ENCODE measurements at regions not wholly inside any gene's neighbourhood (a gene's known extent, or its start where the extent isn't known, plus 50 kb on each side); places are given as distances from the start of the nearest gene placed in this dataset.

DNA sequence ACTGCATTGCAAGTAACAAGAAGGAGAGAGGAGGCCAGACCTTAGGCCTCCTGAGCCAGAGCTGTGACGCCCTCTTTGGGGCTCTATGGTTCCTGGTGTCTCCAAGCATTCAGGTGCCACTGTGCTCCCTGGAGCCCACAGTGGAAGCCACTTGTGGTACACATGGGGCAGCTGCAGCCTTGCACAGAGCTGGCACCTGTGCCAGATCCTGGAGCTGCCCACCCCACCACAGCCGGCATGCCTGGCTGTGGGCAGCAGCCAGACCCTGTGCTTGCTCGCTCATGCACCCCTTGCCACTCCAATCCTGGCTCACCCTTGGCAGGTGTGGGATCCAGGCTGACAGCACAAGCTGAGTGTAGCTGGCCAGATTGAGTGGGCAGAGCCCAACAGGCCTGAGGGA, 173.8 kb upstream of the SMIM30 start:
- 80 to 92% methylated on average over 2 of the region's 3 CpGs for WGBS, 2 donors
- intact Hi-C loops (cut with DNase I) = no loop called here
- Histone ChIP-seq H3K4me1 (no peaks in the 10 kb centered on the region), H3K4me3 (no peak overlapping the region), H3K36me3 (no peaks in the 10 kb centered on the region), H3K9me3 (no peaks in the 10 kb centered on the region), H3K27me3 (no peaks in the 10 kb centered on the region), H3K27ac (no peak overlapping the region)
- TF ChIP-seq POLR2A (IDR thresholded peaks at IDR 0.05) = no peak
- TF ChIP-seq, protein P1, sequence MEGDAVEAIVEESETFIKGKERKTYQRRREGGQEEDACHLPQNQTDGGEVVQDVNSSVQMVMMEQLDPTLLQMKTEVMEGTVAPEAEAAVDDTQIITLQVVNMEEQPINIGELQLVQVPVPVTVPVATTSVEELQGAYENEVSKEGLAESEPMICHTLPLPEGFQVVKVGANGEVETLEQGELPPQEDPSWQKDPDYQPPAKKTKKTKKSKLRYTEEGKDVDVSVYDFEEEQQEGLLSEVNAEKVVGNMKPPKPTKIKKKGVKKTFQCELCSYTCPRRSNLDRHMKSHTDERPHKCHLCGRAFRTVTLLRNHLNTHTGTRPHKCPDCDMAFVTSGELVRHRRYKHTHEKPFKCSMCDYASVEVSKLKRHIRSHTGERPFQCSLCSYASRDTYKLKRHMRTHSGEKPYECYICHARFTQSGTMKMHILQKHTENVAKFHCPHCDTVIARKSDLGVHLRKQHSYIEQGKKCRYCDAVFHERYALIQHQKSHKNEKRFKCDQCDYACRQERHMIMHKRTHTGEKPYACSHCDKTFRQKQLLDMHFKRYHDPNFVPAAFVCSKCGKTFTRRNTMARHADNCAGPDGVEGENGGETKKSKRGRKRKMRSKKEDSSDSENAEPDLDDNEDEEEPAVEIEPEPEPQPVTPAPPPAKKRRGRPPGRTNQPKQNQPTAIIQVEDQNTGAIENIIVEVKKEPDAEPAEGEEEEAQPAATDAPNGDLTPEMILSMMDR (IDR thresholded peaks at IDR 0.05) = no peak
- DNase-seq = no peak

DNA sequence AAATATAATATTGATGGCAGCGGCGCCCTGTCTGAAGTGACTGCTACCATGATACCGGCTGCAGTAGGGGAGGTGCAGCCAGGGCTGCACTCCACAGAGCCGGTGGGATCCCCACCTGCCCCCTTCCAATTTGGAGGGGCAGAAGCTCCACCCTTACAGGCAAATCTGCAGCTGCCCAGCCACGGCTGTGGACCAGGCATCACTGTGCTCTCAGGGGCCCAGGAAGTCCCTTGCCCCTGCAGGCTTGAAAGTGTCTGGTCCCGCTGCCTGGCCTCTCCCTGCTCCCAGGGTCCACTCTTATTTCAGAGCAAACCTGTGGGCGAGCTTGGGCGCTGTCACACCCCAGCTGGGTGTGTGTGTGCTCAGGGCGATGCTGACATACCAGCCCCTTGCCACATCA, 172.7 kb upstream of the SMIM30 start:
- no peak for DNase-seq
- H3K4me3 ChIP-seq = no peak overlapping the region
- H3K4me1 ChIP-seq = no peaks in the 10 kb centered on the region
- WGBS, 2 donors = 79 to 85% methylated on average over 4 of the region's 9 CpGs
- no peaks in the 10 kb centered on the region for H3K36me3 ChIP-seq
- TF ChIP-seq, protein P1 (IDR thresholded peaks at IDR 0.05) = no peak
- TF ChIP-seq POLR2A (IDR thresholded peaks at IDR 0.05) = no peak
- H3K9me3 ChIP-seq = no peaks in the 10 kb centered on the region
- H3K27me3 ChIP-seq = no peaks in the 10 kb centered on the region
- intact Hi-C loops (cut with DNase I) = no loop called here
- no peak overlapping the region for H3K27ac ChIP-seq

DNA sequence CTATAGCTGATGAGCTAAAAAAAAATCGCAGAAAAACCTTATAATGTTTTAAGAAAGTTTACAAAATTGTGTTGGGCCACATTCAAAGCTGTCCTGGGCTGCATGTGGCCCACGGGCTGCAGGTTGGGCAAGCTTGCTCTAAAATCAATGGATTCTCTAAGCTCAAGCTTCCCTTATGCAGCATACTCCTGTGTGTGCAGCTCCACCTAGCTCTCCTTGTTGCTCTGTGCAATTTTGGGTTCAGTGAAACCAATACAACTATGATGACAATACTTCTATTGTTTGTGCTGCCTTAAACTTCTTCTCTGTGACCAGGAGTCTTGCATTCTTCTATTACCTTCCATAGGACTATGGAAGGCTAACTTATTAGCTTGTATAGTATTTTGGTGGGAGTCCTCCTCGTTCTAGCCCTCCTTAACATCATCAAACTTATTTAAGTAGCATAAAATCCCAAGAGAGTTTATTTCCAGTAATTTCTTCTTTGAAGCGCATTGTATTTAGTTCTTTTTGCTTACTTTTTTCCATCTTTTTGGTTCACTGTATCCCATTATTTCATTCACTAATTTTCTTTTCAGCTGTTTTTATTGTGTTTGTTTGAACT, 170.9 kb upstream of the SMIM30 start:
- H3K4me3 ChIP-seq = no peak overlapping the region
- TF ChIP-seq POLR2A (IDR thresholded peaks at IDR 0.05) = no peak
- TF ChIP-seq, protein P1 (IDR thresholded peaks at IDR 0.05) = peak in 1 of 6 experiments; percentile 21
- no peaks in the 10 kb centered on the region for H3K27me3 ChIP-seq
- H3K27ac ChIP-seq = no peak overlapping the region
- no peaks in the 10 kb centered on the region for H3K4me1 ChIP-seq
- intact Hi-C loops (cut with DNase I) = no loop called here
- H3K36me3 ChIP-seq = no peaks in the 10 kb centered on the region
- DNase-seq = no peak
- no peaks in the 10 kb centered on the region for H3K9me3 ChIP-seq
- 40 to 53% methylated on average over 4 of the region's 4 CpGs for WGBS, 2 donors

DNA sequence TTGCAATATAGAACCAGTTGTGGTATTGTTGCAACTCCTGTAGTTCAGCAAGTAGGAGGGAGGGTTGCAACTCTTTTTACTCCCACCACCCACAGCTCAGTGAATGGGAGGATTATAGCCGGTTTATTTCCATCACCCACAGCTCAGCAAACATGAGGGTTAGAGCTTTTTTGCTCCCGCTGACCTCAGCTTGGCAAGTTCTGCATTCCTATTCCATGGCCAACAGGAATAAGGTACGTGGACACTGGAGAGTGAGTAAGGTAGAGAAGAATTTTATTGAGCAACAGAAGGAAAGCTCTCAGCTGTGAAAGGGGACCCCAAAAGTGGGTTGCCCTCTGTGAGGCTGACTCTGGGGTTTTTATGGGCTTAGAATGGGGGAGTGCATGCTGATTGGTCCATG, 167.1 kb upstream of the SMIM30 start:
- intact Hi-C loops (cut with DNase I) = no loop called here
- Histone ChIP-seq H3K4me1 (no peaks in the 10 kb centered on the region), H3K36me3 (no peaks in the 10 kb centered on the region), H3K27me3 (no peaks in the 10 kb centered on the region), H3K27ac (no peak overlapping the region), H3K4me3 (no peak overlapping the region), H3K9me3 (no peaks in the 10 kb centered on the region)
- no peak for DNase-seq
- TF ChIP-seq, protein P1 (IDR thresholded peaks at IDR 0.05) = no peak
- TF ChIP-seq POLR2A (IDR thresholded peaks at IDR 0.05) = no peak
- 76 to 79% methylated on average over 3 of the region's 3 CpGs for WGBS, 2 donors

DNA sequence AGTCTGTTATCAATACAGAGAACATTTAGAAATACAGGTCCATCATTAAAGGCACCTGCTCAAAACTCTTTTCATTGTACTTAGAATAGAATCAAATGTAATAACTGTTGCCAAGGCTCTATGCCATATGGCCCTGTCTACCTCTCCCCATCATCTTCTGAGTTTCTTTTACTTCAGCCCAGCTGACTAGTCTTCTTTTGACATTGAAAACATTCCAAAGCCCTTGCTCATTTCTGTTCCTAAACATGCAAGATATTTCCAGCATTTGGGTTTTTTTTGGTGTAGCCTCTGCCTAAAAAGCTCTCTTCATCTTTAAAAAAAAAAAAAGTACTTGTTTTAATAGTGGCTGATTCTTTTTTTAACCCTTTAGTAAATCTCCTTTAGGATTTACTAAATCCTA, 165.5 kb upstream of the SMIM30 start:
- no peaks in the 10 kb centered on the region for H3K27me3 ChIP-seq
- intact Hi-C loops (cut with DNase I) = no loop called here
- TF ChIP-seq POLR2A (IDR thresholded peaks at IDR 0.05) = no peak
- TF ChIP-seq, protein P1 (IDR thresholded peaks at IDR 0.05) = no peak
- DNase-seq = no peak
- no peaks in the 10 kb centered on the region for H3K9me3 ChIP-seq
- no peak overlapping the region for H3K4me3 ChIP-seq
- H3K4me1 ChIP-seq = no peaks in the 10 kb centered on the region
- no peak overlapping the region for H3K27ac ChIP-seq
- H3K36me3 ChIP-seq = no peaks in the 10 kb centered on the region

All from esophagus squamous epithelium (tissue), 5 donors.